ENCODE measurements at regions not wholly inside any gene's neighbourhood (a gene's known extent, or its start where the extent isn't known, plus 50 kb on each side); places are given as distances from the start of the nearest gene placed in this dataset.

GRCh38 chr6:123747515-123747914 is 56.1 kb upstream of the NKAIN2 start:
- DNase-seq (ENCODE audit: extremely low read depth, low read depth) = no peak

- peak; percentile 6 for DNase-seq (ENCODE audit: extremely low read depth, low read depth)
Measured at GRCh38 chr6:123745895-123746294, 57.8 kb upstream of the NKAIN2 start.

- DNase-seq (ENCODE audit: extremely low read depth, low read depth) = no peak
Measured at GRCh38 chr6:123744840-123745239, 58.8 kb upstream of the NKAIN2 start.

- DNase-seq (ENCODE audit: extremely low read depth, low read depth) = no peak
Measured at GRCh38 chr6:123742626-123743025, 61.0 kb upstream of the NKAIN2 start.

- DNase-seq (ENCODE audit: extremely low read depth, low read depth) = no peak
Measured at GRCh38 chr6:123733180-123733579, 70.5 kb upstream of the NKAIN2 start.

GRCh38 chr6:123716506-123716905 is 79.8 kb upstream of the TRDN start:
- no peak for DNase-seq (ENCODE audit: extremely low read depth, low read depth)

- DNase-seq (ENCODE audit: extremely low read depth, low read depth) = peak; percentile 31
Measured at GRCh38 chr6:123715006-123715863, 78.5 kb upstream of the TRDN start.

GRCh38 chr6:123712831-123713230 is 76.1 kb upstream of the TRDN start:
- no peak for DNase-seq (ENCODE audit: extremely low read depth, low read depth)

- DNase-seq (ENCODE audit: extremely low read depth, low read depth) = no peak
Measured at GRCh38 chr6:123702943-123703342, 66.2 kb upstream of the TRDN start.

GRCh38 chr6:123687864-123688263 is 51.1 kb upstream of the TRDN start:
- DNase-seq (ENCODE audit: extremely low read depth, low read depth) = no peak

All from NCI-H460 (cell line).